Endometrium (tissue), 2 donors: ENCODE measurements at regions not wholly inside any gene's neighbourhood (a gene's known extent, or its start where the extent isn't known, plus 50 kb on each side); places are given as distances from the start of the nearest gene placed in this dataset.
"Not testable (repeated sequence)": the region's sequence is repeated elsewhere in the genome, so short reads cannot be mapped to it uniquely, and the experiment has no call there.

Experiments used
- FAIRE-seq: peaks from 2 replicates; lab custom pipeline; 2012; peaks lifted over from hg19 to GRCh38; lab: Jason Lieb, UNC
- donor health status: control.
- donor health status: control.

- FAIRE-seq = no peak
These were observed 123.8 kb upstream of the LIFR start for GRCh38 chr5:38680094-38680825.

DNA sequence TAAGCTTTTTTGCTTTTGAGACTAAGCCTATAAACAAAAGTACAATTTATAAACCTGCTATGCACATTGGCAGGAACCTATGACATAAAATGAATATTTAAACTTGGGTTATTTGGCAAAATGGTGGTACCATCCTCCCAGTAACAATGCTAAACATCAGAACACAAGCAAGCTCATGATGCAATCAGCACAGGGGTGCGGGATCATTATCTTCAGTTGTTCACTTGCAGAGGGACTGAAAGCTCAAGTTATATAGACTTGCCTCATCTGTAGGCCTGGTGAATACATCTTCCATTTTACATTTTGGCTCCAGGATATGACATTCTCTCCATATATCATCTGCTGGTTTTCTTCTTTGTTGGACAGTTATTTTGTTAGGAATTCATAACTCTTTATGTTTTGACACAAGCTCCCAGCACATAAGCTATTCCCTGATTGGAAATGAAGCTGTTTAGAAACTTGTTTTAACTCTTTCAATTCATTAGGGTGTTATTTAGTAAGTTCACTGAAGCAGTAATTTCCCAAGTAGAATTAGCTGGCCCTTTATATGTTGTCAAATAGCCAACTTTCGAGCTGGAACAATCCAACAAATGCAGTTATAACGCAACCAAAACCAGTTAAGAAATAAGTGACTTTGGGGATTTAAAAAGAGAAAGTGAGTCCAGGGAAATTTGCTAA, 124.7 kb upstream of the LIFR start:
- no peak for FAIRE-seq

DNA sequence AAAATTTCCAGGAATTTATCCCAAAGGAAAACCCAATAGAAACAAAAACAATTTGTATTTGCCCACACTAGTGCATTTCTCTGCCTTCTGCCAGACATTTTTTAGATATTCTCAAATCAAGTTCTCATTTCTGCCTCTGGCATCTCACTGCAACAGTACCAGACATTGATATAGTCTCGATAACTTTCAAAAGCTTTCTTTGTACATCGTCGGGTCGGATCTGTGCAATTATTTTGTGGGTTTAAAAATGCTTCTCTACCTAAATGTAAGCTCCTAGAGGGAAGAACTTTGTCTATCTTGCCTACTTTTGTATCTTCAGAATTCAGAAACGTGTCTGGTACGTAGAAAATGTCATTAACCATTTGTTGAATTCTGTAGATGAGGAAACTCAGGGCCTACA, 125.5 kb upstream of the LIFR start:
- FAIRE-seq = no peak

DNA sequence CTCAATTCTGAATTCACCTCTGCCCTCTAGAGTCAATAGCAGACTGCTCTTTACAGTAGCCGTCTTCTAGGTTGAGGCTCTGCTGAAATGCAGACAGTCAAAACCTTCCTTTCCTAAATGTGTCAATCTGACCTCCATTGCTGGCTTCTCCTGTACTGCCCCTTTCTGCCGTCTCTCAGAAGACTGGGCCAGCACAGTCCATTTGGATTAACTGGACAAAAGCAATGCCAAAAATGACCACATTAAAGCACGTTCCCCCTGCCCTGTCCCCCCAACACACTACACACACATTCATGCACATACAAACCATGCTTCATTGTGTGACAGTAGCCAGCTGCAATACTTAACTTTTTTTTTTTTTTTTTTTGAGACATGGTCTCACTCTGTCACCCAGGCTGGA, 130.2 kb upstream of the LIFR start:
- no peak for FAIRE-seq

DNA sequence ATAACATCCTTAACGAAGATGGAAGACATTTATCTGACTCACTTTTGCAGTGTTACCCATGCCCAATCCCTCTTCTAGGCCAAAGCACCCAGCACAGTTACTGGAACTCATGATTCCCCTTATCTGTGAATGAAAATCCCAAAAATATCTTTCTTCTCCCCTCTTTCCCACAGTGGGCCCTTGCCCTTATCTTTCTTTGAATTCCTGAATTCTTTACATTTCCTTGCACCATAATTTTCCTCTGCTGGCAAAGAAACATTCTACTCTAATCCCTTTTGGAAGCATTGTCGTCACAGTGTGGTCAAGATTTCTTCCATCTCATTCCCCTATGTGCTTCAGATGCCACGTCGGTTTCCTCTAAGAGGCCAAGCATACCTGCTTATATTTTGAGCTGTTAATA, 135.9 kb upstream of the LIFR start:
- FAIRE-seq = no peak

DNA sequence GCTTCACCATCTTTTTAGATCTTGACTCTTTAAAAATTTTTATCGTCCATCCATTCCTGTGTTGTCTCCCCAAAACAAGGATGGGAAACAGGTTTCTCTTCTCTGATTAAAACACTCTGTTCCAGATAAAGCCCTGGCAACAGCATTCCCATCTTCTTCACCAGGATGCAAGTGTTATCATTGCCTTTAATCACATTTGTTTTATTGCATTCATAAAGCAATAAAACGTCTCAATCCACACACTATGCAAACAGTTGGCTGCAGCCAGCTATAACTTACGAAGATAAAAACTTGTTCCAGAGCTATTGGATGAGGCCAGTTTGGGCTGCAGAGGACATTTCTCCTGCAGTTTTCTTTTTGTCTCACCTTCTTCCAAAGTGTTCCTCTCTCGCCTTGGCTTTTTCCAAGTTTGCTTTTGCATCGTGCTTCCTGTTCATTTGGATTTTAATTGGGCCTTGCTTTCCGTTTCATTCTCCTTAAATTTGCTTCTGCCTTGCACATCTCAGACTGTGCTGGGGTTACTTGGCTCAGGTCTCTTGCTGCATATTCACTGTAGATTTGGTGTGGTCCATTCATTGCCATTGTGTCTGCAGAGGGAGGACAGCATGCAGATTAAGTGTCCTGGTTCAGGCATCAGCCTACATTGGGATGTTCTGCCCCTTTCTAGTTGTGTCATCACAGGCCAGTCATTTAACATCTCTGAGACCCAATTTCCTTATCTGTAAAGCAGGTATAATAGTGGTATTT, 136.5 kb upstream of the LIFR start:
- FAIRE-seq = no peak

DNA sequence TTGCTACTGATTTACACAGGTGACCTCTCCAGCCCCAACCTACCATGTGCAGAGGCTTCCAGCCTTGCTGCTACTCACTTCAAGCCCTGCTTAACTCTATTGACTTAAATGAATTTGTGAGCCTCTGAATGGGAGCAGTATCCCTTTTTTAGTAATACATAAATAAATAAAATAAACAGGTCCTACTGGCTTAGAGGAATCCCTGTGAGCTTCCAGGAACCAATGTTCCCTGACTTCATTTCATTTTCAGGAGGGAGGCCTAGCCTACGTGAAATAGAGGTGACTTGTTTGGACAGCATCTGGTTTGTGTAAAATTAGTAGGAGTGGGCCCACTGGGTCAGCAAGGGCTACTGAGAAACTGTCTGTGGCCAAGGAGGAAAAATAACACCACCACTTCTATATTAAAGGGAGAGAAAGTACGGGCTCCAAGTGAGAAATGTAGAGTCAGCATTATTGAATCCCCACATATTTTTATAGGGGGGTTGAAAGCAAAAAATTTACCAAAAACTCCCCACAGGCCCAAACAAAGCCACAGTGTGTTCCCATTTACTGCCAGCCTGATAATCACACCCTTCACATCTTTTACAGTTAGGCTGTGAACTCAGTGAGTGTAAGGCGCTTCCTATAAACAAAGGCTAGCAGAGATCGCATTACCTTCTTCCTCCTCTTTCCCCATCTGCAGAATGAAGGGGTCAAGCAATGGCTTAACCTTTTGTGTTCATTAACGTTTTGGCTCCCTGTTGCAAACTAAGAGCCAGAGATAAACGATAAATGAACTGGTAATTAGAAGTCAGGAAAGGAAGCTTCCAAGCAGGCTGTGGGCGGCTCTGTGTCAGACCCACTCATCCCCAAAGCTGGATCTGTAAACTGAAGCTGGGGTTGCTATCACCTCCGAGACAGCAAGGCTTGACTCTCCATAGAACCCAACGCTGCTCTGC, 138.8 kb upstream of the LIFR start:
- no peak for FAIRE-seq

- FAIRE-seq = no peak
These were observed 140.6 kb upstream of the LIFR start for GRCh38 chr5:38697013-38697412.

DNA sequence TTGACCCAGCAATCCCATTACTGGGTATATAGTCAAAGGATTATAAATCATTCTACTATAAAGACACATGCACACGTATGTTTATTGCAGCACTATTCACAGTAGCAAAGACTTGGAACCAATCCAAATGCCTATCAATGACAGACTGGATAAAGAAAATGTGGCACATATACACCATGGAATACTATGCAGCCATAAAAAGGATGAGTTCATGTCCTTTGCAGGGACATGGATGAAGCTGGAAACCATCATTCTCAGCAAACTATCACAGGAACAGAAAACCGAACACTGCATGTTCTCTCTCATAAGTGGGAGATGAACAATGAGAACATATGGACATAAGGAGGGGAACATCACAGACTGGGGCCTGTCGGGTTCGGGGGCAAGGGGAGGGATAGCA, 140.3 kb upstream of the OSMR start:
- not testable (repeated sequence) for FAIRE-seq

GRCh38 chr5:38706376-38706775, 139.4 kb upstream of the OSMR start:
- no peak for FAIRE-seq

DNA sequence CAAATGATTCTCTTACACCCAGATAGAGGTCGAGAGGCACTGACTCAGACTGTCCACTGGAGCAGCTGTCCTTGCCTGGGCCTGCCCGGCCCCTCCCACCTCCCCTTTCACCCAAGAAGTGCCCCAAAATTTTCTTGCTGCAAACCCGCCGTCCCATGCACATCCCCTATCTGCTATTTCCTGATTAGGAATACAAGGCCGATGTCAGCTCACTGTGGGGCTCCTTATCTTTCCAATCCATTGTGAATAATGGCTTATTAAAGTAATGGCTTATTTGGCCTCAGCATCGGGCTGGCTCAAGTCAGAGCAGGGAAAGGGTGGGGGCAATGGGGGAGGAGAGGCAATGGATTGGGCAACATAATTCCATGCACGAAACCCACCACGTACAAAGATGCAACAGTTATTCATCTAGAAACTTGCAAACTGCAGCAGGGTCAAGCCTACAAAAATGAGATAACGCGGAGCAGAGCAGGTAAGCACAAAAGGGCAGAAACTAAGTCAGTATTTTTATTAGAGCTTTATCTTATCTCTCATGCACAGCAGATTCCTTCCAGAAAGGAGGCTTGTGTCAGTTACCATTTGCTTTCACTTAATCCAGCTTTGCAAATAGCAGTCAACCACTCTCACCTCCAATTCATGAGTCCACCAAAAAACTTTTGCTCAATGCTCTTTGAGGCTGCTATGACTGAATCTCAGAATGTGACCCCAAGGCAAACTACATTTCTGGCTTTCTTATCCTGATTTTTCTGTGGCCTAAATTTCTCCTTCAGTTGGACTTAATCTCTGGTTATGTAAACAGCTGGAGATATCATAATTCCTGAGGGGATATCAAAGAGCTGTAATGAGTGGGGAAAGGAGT, 138.2 kb upstream of the OSMR start:
- FAIRE-seq = no peak

DNA sequence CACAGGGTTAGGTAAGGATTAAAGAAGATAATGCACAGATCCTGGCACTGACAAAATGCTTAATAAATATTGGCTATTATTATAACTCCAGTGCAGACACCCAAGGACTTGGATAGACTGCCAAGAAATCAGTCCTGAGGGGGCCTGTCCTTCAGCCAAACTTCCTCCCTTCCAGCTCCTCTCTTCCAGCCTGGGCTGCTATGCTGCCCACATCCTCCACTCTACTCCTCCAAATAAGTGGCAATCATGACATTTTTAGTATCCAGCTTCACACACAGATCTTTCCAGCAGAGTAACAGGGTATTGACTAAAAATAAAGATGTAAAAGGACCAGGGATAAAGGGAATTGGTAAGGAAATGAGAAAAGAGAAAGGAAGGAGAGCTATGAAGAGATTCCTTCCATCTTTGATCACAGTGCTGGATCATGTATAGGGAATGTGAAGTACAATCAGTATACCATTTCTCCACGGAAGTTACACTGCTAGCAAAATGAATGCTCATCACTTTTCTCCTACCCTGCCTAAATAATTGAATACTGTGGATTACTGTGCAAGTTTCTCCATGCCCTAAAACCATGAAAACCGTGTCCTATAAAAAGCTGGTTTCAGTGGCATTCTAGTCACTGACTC, 136.0 kb upstream of the OSMR start:
- no peak for FAIRE-seq

- no peak for FAIRE-seq
These were observed 135.2 kb upstream of the OSMR start for GRCh38 chr5:38710627-38711026.

GRCh38 chr5:38712391-38712790, 133.4 kb upstream of the OSMR start:
- no peak for FAIRE-seq

- no peak for FAIRE-seq
These were observed 131.6 kb upstream of the OSMR start for GRCh38 chr5:38714240-38714639.

GRCh38 chr5:38714703-38715355, 131.0 kb upstream of the OSMR start:
- no peak for FAIRE-seq

DNA sequence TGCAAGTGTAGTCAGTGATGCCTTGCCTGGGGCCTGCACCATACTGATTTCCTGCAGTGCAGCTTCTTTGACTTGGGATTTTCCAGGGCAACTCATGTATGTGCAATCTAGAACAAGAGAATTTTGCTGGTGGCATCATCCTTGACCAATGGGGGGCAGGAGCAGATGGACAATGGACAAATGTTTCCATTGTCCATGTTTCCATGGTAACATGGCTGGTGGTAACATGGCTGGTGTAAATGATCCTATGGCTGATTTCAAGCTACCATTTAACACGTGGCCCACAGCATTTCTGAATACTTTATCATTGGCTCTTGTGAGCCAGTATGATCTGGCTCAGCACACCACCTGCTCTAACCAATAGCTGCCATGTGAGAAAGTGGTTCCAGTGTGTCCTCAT, 130.1 kb upstream of the OSMR start:
- no peak for FAIRE-seq

DNA sequence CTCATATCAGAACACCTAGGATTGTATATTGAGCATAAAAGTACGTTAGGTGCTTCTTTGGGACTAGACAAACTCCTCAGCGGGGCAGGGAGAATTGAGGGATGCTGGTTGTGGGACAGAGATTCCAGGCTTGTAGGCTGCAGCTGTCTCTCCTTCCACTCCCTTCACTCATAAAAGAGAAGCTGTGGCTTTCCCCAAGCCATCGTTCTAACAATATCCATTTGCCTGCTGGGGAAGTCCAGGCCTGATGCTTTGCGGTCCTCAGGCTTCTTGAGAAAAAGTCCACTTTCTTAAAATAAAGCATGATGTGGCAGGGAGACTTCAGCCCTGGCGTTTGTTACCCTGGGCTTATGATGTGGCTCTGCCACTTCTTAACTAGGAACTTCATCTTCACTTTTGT, 129.3 kb upstream of the OSMR start:
- no peak for FAIRE-seq

- no peak for FAIRE-seq
These were observed 126.9 kb upstream of the OSMR start for GRCh38 chr5:38718771-38719391.

GRCh38 chr5:38719403-38719802, 126.4 kb upstream of the OSMR start:
- no peak for FAIRE-seq
